GM21717 (cell line): ENCODE measurements at regions not wholly inside any gene's neighbourhood (a gene's known extent, or its start where the extent isn't known, plus 50 kb on each side); places are given as distances from the start of the nearest gene placed in this dataset.
"Not testable (repeated sequence)": the region's sequence is repeated elsewhere in the genome, so short reads cannot be mapped to it uniquely, and the experiment has no call there.

ENCODE experiments used
- ATAC-seq: cut with Tn5 transposase; IDR thresholded peaks from one replicate; pipeline ENCODE4 v1.9.1; 2021; ENCODE audit warnings: mild to moderate bottlenecking, moderate library complexity; ENCODE audit not compliant: unreplicated experiment

DNA sequence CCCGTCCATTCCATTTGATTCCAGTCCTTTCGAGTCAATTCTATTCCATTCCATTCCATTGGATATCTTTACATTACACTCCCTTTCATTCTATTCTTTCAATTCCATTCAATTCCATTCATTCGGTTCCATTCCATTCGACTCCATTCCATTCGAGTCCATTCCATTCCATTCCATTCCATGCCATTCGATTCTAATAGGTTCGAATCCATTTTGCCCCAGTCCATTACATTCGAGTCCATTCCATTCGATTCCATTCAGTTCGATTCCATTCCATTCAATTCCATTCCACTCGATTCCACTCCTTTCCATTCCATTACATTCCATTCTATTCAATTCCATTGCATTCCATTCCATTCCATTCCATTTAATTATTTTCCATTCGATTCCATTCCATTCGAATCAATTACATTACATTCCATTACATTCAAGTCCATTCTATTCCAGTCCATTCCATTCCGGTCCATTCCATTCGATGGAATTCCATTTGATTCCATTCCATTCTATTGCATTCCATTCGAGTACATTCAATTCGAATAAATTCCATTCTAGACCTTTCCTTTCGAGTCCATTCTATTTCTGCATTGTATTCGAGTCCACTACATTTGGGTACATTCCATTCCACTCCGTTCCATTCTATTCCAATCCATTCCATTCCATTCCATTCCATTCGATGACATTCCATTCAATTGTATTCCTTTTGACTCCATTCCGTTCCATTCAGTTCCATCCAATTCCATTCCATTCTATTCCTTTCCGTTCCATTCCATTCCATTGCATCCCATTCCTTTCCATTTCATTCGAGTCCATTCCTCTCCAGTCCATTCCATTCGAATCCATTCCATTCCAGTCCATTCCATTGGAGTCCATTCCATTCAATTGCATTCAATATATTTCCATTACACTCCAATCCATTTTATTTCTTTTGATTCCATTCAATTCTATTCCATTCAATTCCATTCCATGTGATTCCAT lies 2604.8 kb upstream of the TPTE start:
- no peak for ATAC-seq

DNA sequence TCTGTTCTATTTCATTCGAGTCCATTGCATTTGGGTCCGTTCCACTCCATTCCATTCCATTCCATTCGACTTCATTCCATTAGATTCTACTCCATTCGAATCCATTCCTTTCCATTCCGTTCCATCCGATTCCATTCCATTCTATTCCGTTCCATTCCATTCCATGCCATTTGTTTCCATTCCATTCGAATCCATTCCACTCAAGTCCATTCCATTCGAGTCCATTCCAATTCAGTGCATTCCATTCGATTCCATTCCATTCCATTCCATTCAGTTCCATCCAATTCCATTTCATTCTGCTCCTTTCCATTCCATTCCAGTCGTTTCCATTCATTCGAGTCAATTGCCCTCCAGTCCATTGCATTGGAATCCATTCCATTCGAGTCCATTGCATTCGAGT lies 2603.7 kb upstream of the TPTE start:
- no peak for ATAC-seq

DNA sequence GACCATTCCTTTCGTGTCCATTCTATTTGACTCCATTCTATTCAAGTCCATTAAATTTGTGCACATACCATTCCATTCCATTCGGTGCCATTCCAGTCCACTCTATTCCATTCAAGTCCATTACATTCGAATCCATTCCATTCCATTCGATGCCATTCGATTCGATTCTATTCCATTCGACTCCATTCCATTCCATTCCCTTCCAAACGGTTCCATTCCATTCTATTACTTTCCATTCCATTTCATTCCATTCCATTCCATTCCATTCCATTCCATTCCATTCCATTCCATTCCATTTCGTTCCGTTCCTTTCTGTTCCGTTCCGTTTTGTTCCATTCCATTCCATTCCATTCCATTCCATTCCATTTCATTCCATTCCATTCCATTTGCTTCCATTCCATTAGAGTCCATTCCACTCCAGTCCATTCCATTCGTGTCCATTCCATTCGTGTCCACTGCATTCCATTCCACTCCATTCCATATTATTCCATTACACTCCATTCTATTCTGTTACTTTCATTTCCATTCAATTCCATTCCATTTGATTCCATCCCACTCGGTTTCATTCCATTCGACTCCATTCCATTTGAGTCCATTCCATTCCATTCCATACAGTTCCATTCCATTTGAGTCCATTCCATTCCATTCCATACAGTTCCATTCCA lies 2595.3 kb upstream of the TPTE start:
- peak; percentile 61 for ATAC-seq

DNA sequence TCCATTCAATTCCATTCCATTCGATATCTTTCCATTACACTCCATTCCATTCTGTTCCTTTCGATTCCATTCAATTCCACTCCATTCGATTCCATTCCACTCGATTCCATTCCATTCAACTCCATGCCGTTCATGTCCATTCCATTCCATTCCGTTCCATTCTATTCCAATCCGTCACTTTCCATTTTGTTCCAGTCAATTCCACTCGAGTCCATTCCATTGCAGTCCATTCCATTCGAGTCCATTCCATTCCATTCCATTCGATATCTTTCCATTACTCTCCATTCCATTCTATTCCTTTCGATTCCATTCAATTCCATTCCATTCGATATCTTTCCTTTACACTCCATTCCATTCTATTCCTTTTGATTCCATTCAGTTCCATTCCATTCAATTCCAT lies 2592.9 kb upstream of the TPTE start:
- not testable (repeated sequence) for ATAC-seq

DNA sequence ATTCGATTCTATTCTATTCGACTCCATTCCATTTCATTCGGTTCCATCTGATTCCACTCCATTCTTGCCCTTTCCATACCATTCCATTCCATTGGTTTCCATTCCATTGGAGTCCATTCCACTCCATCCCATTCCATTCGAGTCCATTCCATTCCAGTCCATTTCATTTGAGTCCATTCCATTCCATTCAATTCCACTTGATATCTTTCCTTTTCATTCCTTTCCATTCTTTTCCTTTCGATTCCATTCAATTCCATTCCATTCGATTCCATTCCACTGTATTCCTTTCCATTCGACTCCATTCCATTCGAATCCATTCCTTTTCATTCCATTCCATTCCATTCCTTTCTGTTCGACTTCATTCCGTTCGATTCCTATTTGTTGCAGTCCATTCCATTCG lies 2591.8 kb upstream of the TPTE start:
- not testable (repeated sequence) for ATAC-seq

DNA sequence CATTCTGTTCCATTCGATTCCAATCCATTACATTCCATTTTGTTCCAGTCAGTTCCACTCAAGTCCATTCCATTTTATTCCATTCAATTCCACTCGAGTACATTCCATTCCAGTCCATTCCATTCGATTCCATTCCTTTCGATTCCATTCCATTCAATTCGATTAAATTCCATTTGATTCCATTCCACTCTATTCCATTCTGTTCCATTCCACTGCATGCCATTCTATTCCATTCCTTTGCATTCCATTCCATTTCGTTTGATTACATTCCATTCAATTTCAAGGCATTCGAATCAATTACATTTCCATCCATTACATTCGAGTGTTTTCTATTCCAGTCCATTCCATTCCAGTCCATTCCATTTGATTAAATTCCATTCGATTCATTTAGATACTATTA lies 2590.9 kb upstream of the TPTE start:
- ATAC-seq = not testable (repeated sequence)

DNA sequence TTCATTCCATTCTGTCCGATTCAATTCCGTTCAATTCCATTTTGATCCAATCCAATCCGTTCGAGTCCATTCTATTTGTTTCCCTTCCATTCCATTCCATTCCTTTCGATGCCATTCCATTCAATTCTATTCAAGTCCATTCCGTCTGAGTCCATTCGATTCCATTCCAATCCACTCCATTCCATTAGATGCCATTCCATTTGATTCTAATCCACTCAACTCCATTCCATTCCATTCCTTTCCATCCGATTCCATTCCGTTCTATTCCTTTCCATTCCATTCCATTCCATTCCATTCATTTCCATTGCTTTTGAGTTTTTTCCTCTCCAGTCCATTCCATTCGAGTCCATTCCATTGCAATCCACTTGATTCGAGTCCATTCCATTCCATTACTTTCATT lies 2589.3 kb upstream of the TPTE start:
- not testable (repeated sequence) for ATAC-seq

DNA sequence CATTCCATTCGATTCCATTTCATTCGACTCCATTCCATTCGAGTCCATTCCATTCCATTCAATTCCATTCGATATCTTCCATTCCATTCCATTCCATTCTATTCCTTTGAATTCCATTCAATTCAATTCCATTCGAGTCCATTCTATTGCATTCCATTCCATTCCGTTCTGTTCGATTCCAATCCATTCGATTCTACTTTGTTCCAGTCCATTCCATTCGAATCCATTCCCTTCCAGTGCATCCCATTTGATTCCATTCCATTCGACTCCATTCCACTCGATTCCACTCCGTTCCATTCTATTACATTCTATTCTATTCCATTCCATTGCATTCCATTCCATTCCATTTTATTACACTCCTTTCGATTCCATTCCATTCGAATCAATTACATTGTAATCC lies 2588.5 kb upstream of the TPTE start:
- ATAC-seq = not testable (repeated sequence)

DNA sequence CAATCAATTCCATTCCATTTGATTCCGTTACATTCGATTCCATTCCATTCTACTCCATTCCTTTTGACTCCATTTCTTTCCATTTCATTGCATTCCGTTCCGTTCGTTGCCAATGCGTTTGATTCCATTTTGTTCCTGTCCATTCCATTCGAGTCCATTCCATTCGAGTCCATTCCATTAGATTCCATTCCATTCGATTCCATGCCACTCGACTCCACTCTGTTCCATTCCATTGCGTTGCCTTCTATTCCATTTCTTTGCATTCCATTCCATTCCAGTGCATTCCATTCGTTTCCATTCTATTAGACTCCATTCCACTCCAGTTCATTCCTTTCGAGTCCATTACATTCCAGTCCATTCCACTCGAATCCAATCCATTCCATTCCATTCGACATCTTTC lies 2587.5 kb upstream of the TPTE start:
- no peak for ATAC-seq

DNA sequence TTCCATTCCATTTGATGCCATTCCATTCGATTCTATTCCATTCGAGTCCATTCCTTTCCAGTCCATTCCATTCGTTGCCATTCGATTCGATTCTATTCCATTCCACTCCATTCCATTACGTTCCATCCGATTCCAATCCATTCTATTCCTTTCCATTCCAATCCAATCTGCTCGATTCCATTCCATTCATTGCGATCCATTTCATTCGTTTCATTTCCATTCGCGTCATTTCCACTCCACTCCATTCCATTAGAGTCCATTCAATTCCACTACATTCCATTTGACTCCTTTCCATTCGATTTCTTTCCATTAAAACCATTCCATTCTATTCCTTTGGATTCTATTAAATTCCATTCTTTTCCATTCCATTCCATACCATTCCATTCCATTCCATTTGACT lies 2584.1 kb upstream of the TPTE start:
- not testable (repeated sequence) for ATAC-seq

DNA sequence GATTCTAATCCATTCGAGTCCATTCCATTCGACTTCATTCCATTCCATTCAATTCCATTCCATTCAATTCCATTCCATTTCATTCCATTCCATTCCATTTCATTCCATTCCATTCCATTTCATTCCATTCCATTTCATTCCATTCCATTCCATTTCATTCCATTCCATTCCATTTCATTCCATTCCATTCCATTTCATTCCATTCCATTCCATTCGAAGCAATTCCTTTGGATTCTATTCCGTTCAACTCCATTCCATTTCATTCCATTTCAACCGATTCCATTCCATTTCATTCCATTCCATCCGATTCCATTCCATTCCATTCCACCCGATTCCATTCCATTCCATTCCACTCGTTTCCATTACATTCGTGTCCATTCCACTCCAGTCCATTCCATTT lies 2583.2 kb upstream of the TPTE start:
- ATAC-seq = not testable (repeated sequence)

DNA sequence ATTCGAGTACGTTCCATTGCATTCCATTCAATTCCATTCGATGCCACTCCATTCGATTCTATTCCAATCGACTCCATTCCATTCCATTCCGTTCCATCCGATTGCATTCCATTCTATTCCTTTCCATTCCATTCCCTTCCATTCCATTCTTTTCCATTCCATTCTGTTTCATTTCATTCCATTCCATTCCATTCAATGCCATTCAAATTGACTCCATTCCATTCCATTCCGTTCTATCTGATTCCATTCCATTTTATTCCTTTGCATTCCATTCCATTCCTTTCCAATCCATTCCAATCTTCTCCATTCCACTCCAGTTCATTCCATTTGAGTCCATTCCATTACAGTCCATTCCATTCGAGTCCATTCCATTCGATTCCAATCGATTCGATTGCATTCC lies 2580.0 kb upstream of the TPTE start:
- not testable (repeated sequence) for ATAC-seq

DNA sequence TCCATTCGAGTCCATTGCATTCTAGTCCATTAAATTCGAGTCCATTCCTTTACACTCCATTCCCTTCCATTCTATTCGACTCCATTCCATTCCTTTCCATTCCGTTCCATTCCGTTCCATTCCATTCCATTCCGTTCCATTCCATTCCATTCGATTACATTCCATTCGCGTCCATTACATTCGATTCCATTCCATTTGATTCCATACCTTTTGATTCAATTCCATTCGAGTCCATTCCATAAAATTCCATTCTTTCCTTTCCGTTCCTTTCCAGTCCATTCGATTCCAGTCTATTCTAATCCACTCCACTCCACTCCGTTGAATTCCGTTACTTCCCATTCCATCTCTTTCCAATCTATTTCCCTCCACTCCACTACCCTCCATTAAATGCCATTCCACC lies 2579.2 kb upstream of the TPTE start:
- ATAC-seq = not testable (repeated sequence)

DNA sequence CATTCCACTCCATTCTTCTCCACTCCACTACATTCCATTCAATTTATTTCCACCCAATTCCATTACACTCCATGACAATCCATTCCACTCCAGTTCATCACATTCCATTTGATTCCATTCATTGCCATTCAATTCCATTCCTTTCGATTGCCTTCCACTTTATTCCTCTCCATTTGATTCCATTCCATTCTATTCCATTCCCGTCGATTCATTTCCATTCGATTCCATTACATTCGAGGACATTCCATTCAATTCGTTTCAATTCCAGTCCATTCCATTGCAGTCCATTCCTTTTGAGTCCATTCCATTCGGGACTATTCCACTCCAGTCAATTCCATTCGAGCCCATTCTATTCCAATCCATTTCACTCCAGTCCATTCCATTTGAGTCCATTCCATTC lies 2577.8 kb upstream of the TPTE start:
- ATAC-seq = not testable (repeated sequence)

DNA sequence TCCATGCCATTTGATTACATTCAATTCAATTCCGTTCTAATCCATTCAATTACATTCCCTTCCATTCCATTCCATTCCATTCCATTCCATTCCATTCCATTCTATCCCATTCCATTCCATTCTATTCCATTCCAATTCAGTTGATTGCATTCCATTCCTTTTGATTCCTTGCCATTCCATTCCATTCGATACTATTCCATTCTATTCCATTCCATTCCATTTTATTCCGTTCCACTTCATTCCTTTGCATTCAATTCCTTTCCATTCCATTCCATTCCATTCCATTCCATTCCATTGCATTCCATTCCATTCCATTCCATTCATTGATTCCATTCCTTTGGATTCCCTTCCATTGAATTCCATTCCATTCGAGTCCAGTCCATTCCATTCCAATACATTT lies 2574.0 kb upstream of the TPTE start:
- no peak for ATAC-seq

DNA sequence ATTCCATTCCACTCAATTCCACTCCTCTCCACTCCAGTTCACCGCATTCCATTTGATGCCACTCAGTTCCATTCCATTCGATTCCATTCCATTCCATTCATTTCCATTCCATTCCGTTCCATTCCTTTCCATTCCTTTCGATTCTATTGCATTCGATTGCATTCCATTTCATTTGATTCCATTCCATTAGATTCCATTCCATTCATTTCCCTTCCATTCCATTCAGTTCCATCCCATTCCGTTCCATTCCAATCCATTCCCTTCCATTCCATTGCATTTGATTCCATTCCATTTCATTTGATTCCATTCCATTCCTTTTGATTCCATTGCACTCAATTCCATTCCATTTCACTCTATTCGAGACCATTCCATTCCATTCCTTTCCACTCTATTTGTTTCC lies 2572.7 kb upstream of the TPTE start:
- not testable (repeated sequence) for ATAC-seq

DNA sequence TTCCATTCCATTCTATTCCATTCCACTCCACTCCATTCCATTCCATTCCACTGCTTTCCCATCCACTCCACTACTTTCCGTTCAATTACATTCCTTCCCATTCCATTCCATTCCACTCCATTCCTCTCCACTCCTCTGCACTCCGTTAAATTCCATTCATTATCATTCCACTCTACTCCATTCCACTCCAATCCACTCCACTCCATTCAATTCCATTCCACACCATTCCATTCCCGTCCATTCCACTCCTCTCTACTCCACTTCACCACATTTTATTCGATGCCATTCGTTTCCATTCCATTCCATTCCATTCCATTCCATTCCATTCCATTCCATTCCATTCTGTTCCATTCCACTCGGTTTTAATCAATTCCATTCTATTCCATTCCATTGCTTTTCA lies 2571.5 kb upstream of the TPTE start:
- ATAC-seq = not testable (repeated sequence)

DNA sequence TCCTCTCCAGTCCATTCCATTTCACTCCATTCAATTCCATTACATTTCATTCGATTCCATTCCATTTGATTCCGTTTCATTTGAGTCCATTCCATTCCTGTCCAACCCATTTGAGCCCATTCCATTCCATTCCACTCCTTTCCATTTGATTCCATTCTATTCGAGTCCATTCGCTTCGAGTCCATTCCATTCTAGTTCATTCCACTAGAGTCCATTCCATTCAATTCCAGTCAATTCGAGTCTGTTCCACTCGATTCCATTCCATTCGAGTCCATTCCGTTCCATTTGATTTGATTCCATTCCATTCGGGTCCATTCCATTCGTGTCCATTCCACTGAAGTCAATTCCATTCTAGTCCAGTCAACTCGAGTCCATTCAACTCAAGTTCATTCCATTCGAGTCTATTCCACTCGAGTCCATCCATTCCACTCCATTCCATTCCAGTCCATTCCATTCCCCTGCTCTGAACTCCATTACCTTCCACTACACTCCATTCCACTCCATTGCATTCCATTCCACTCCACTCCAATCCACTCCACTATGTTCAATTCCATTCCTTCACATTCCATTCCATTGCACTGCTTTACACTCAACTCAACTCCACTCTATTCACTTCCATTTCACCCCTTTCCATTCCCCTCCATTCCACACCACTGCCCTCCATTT lies 2569.4 kb upstream of the TPTE start:
- no peak for ATAC-seq

DNA sequence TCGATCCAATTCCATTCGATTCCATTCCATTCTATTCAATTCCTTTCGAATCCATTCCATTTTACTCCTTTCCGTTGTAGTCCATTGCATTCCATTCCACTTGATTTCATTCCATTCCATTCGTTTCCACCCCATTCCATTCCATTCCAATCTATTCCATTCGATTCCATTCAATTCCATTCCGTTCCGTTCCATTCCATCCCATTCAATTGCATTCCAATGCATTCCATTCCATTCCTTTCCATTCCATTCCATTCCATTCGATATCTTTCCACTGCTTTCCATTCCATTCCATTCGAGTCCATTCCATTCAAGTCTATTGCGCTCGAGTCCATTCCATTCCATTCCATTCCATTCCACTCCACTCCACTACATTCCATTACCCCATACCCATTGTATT lies 2568.7 kb upstream of the TPTE start:
- no peak for ATAC-seq

DNA sequence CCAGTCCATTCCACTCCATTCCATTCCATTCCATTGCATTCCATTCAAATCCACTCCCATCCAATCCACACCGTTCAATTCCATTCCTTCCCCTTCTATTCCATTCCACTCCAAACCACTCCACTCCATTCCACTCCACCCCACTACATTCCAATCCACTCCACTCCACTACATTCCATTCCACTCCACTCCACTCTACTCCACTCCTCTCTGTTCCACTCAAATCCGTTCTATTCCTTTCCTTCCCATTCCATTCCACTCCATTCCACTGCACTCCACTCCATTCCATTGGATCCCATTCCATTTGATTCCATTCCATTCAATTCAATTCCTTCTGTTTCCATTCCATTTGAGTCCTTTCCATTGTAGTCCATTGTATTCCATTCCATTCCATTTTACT lies 2568.3 kb upstream of the TPTE start:
- ATAC-seq = no peak

DNA sequence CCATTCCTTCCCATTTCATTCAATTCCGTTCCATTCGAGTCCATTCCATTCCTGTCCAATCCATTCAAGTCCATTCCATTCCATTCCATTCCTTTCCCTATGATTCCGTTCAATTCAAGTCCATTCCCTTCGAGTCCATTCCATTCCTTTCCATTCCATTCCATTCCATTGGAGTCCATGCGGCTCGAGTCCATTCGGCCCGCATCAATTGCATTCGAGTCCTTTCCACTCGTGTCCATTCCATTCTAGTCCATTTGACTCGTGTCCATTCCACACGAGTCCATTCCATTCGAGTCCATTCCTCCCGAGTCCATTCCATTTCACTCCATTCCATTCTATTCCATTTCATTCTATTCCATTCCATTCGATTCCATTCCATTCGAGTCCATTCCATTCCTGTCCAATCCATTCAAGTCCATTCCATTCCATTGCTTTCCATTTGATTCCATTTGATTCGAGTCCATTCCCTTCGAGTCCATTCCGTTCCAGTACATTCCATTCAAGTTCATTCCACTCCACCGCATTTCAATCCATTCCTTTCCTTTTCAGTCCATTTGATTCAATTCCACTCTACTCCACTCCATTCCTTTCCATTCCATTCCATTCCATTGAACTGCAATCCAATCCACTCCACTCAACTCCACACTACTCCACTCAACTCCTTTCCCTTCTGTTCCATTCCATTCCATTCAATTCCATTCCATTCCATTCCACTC lies 2565.9 kb upstream of the TPTE start:
- ATAC-seq = not testable (repeated sequence)
